Neural progenitor cell (in vitro differentiated cells): ENCODE measurements at regions not wholly inside any gene's neighbourhood (a gene's known extent, or its start where the extent isn't known, plus 50 kb on each side); places are given as distances from the start of the nearest gene placed in this dataset.

Experiments
- EZH2phosphoT487 ChIP-seq: fragments of 200-600 bp; sonication (generic); IDR thresholded peaks from 2 replicates; pipeline ENCODE4 v1.6.1; 2017; ENCODE audit warnings: antibody characterized with exemption
- TF ChIP-seq, protein P1 (sequence below): fragments of 200-600 bp; sonication (generic); IDR thresholded peaks from 2 replicates; pipeline ENCODE4 v1.5.1; 2017; ENCODE audit warnings: antibody characterized with exemption, mild to moderate bottlenecking

DNA sequence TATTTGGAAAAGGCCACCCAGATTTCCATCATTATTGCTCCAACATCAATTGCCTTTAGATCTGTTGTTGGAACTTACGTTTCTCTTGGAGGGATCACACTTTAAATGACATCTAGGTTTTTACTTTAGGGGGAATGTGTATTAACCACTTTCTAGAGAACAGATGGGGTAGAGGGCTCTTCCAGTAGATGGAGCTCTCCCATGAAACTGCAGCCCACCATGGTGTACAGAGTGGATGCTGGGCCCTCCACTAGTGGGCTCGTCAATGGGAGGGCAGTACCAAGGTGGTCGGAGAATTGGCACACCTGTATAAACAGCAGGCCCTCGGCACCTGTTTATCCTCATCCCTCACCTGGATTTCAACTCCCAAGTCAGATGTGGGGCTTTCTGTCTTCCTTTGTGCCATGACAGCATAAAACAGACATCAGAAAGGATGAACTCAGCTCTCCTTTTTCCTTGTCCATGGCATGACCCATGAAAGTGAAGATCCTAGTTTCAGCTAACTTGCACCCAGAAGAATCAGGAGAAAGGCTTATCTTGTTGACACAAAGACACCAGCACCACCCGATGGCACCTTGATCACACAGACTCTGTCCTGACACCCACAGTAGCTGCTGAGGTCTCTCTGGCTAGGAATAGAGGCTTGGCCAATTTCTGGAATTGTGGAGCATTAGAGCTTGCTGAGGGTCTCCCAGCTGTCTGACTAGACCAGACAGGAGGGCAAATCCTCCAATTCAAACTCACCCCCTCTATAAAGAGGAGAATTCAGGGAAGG is 150.5 kb downstream of the CYP26A1 start:
- TF ChIP-seq, protein P1, sequence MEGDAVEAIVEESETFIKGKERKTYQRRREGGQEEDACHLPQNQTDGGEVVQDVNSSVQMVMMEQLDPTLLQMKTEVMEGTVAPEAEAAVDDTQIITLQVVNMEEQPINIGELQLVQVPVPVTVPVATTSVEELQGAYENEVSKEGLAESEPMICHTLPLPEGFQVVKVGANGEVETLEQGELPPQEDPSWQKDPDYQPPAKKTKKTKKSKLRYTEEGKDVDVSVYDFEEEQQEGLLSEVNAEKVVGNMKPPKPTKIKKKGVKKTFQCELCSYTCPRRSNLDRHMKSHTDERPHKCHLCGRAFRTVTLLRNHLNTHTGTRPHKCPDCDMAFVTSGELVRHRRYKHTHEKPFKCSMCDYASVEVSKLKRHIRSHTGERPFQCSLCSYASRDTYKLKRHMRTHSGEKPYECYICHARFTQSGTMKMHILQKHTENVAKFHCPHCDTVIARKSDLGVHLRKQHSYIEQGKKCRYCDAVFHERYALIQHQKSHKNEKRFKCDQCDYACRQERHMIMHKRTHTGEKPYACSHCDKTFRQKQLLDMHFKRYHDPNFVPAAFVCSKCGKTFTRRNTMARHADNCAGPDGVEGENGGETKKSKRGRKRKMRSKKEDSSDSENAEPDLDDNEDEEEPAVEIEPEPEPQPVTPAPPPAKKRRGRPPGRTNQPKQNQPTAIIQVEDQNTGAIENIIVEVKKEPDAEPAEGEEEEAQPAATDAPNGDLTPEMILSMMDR = peak; percentile 21
- no peak for TF ChIP-seq EZH2phosphoT487
